T-cell (primary cell): ENCODE measurements at regions not wholly inside any gene's neighbourhood (a gene's known extent, or its start where the extent isn't known, plus 50 kb on each side); places are given as distances from the start of the nearest gene placed in this dataset.
"Not testable (repeated sequence)": the region's sequence is repeated elsewhere in the genome, so short reads cannot be mapped to it uniquely, and the experiment has no call there.

Source experiments
- ATAC-seq, 4 experiments: fragments of 200-7000 bp in 3 of 4; fragments of 150-1000 bp in 1 of 4; cut with Tn5 transposase; replicated peaks in 1 of 4; 1 replicate in 3 of 4; 2 replicates in 1 of 4; pipeline ENCODE4 v1.10.0; 2021; ENCODE audit warnings: moderate library complexity in 3 of 4, mild to moderate bottlenecking in 2 of 4, moderate number of reproducible peaks in 1 of 4
- CTCF ChIA-PET, 2 donors: fragments of 300-600 bp; sonication (Branson Sonifier 250); formaldehyde crosslinking; loops; one replicate each; lab custom pipeline; 2022; ENCODE audit warnings: antibody characterized with exemption in 2 of 2; lab: Charles Lee
- POLR2A ChIA-PET, 2 donors: fragments of 300-600 bp; sonication (Branson Sonifier 250); formaldehyde crosslinking; loops; one replicate each; lab custom pipeline; 2022; ENCODE audit warnings: antibody characterized with exemption in 2 of 2; lab: Charles Lee
- DNase-seq, 35 experiments: peaks; one replicate each; pipeline versions ENCODE4 v3.0.0 to v3.0.0-alpha.2; 2013 to 2023
- H3K27ac ChIP-seq: one replicate; pipeline ENCODE4 v1.5.1; 2013; ENCODE audit warnings: low read length
- H3K27me3 ChIP-seq, 2 experiments: replicated peaks in 1 of 2; 1 replicate in 1 of 2; 2 replicates in 1 of 2; pipeline versions ENCODE4 v1.6.1 to v1.7.0; 2013; ENCODE audit warnings: low read length in 1 of 2, mixed read lengths in 1 of 2; ENCODE audit not compliant: control insufficient read depth in 2 of 2, insufficient read depth in 2 of 2; ENCODE audit errors: extremely low read depth in 1 of 2
- H3K36me3 ChIP-seq, 2 donors: 1 replicate in 1 of 2; 2 replicates in 1 of 2; pipeline versions ENCODE4 v1.6.1 to v1.7.0; 2013; ENCODE audit warnings: low read length in 1 of 2; ENCODE audit not compliant: control insufficient read depth in 2 of 2, insufficient read depth in 1 of 2; ENCODE audit errors: extremely low read depth in 1 of 2
- H3K4me1 ChIP-seq, 2 experiments: 1 replicate in 1 of 2; 2 replicates in 1 of 2; pipeline versions ENCODE4 v1.6.1 to v1.7.0; 2013; ENCODE audit warnings: low read length in 2 of 2, mixed read lengths in 1 of 2; ENCODE audit not compliant: insufficient read depth in 2 of 2, control insufficient read depth in 1 of 2; ENCODE audit errors: extremely low read depth in 1 of 2
- H3K4me3 ChIP-seq, 2 donors: 1 replicate in 1 of 2; 2 replicates in 1 of 2; pipeline versions ENCODE4 v1.5.1 to v1.7.0; 2013; ENCODE audit warnings: mild to moderate bottlenecking in 2 of 2, low read length in 1 of 2, moderate library complexity in 1 of 2; ENCODE audit not compliant: control insufficient read depth in 1 of 2; ENCODE audit errors: extremely low read depth in 1 of 2
- H3K9me3 ChIP-seq: 2 replicates; pipeline ENCODE4 v1.7.0; 2013
- H3K27ac Mint-ChIP-seq, 2 donors: one replicate each; pipeline ENCODE4 v1.8.0; 2020 to 2021; ENCODE audit warnings: mild to moderate bottlenecking in 2 of 2, mixed read lengths in 2 of 2
- H3K27me3 Mint-ChIP-seq, 2 donors: one replicate each; pipeline ENCODE4 v1.8.0; 2021 to 2022; ENCODE audit warnings: mixed read lengths in 2 of 2
- H3K36me3 Mint-ChIP-seq: one replicate; pipeline ENCODE4 v1.8.0; 2021; ENCODE audit warnings: mixed read lengths
- H3K4me1 Mint-ChIP-seq, 3 donors: one replicate each; pipeline ENCODE4 v1.8.0; 2020 to 2022; ENCODE audit warnings: mixed read lengths in 3 of 3, mild to moderate bottlenecking in 1 of 3
- H3K4me3 Mint-ChIP-seq, 3 donors: one replicate each; pipeline ENCODE4 v1.8.0; 2020 to 2022; ENCODE audit warnings: mild to moderate bottlenecking in 3 of 3, mixed read lengths in 3 of 3, moderate library complexity in 3 of 3
- H3K9me3 Mint-ChIP-seq, 3 donors: one replicate each; pipeline ENCODE4 v1.8.0; 2020 to 2022; ENCODE audit warnings: mixed read lengths in 3 of 3
- WGBS: methylation state at CpG from one replicate; pipeline ENCODE4 v1.1.5; 2013; ENCODE audit warnings: missing lambda C conversion rate; ENCODE audit not compliant: insufficient coverage; 5-methylcytosine and 5-hydroxymethylcytosine counted together

- not testable (repeated sequence) for ATAC-seq, H3K4me1 Mint-ChIP-seq, H3K27me3 Mint-ChIP-seq
Observed at GRCh38 chr10:55162321-55162720, 361.3 kb upstream of the PCDH15 start.

GRCh38 chr10:55160655-55161283 is 359.7 kb upstream of the PCDH15 start:
- ATAC-seq, result no peak

More at GRCh38 chr10:55162321-55162720, 361.3 kb upstream of the PCDH15 start:
- POLR2A ChIA-PET, H3K4me3 ChIP-seq, H3K4me1 ChIP-seq, H3K27me3 ChIP-seq, H3K27ac Mint-ChIP-seq, H3K27ac ChIP-seq, H3K9me3 ChIP-seq, H3K36me3 ChIP-seq, CTCF ChIA-PET, H3K36me3 Mint-ChIP-seq, H3K4me3 Mint-ChIP-seq, DNase-seq: not testable (repeated sequence)
- WGBS, result no CpG with 5 or more reads among the region's 2 CpGs
- peaks cover 7 to 11% (median 11%) of the 10 kb centered on the region in 3 donors for H3K9me3 Mint-ChIP-seq

GRCh38 chr10:55158633-55159032 is 357.6 kb upstream of the PCDH15 start:
- no peaks in the 10 kb centered on the region for H3K36me3 Mint-ChIP-seq
- no peaks in the 10 kb centered on the region for H3K27me3 ChIP-seq
- no peaks in the 10 kb centered on the region for H3K4me1 ChIP-seq
- POLR2A ChIA-PET, result no interaction called here
- no peaks in the 10 kb centered on the region for H3K27me3 Mint-ChIP-seq
- no peaks in the 10 kb centered on the region for H3K4me1 Mint-ChIP-seq
- peaks cover 2 to 15% (median 7%) of the 10 kb centered on the region in 3 donors for H3K9me3 Mint-ChIP-seq
- no peak overlapping the region for H3K4me3 Mint-ChIP-seq
- WGBS, result no CpG with 5 or more reads among the region's 1 CpG
- H3K27ac Mint-ChIP-seq, result no peak overlapping the region
- H3K27ac ChIP-seq, result no peak overlapping the region
- CTCF ChIA-PET, result no interaction called here
- H3K9me3 ChIP-seq, result no peaks in the 10 kb centered on the region
- ATAC-seq (no peak), DNase-seq (no peak)
- no peak overlapping the region for H3K4me3 ChIP-seq
- no peaks in the 10 kb centered on the region for H3K36me3 ChIP-seq

More at GRCh38 chr10:55160655-55161283, 359.7 kb upstream of the PCDH15 start:
- H3K4me3 ChIP-seq, result no peak overlapping the region
- no peak for DNase-seq
- Mint-ChIP-seq H3K9me3 (peaks cover 2 to 11% (median 7%) of the 10 kb centered on the region in 3 donors), H3K4me1 (no peaks in the 10 kb centered on the region), H3K27me3 (no peaks in the 10 kb centered on the region), H3K36me3 (no peaks in the 10 kb centered on the region), H3K4me3 (no peak overlapping the region), H3K27ac (no peak overlapping the region)
- H3K36me3 ChIP-seq, result no peaks in the 10 kb centered on the region
- no peaks in the 10 kb centered on the region for H3K27me3 ChIP-seq
- WGBS, result 83% methylated on average over 3 of the region's 5 CpGs
- H3K27ac ChIP-seq, result no peak overlapping the region
- POLR2A ChIA-PET, result no interaction called here
- H3K9me3 ChIP-seq, result no peaks in the 10 kb centered on the region
- CTCF ChIA-PET, result no interaction called here
- H3K4me1 ChIP-seq, result no peaks in the 10 kb centered on the region

- ChIA-PET CTCF (no interaction called here), POLR2A (no interaction called here)
- no peak overlapping the region for H3K4me3 ChIP-seq
- H3K27me3 ChIP-seq, result no peaks in the 10 kb centered on the region
- H3K4me3 Mint-ChIP-seq, result no peak overlapping the region
- H3K27ac ChIP-seq, result no peak overlapping the region
- no CpG with 5 or more reads among the region's 5 CpGs for WGBS
- no peak for ATAC-seq
- H3K4me1 ChIP-seq, result no peaks in the 10 kb centered on the region
- no peak for DNase-seq
- H3K36me3 Mint-ChIP-seq, result no peaks in the 10 kb centered on the region
- no peaks in the 10 kb centered on the region for H3K4me1 Mint-ChIP-seq
- no peak overlapping the region for H3K27ac Mint-ChIP-seq
- H3K9me3 ChIP-seq, result no peaks in the 10 kb centered on the region
- no peaks in the 10 kb centered on the region for H3K36me3 ChIP-seq
- H3K27me3 Mint-ChIP-seq, result no peaks in the 10 kb centered on the region
- H3K9me3 Mint-ChIP-seq, result peaks cover 0 to 8% (median 1%) of the 10 kb centered on the region in 3 donors
Observed at GRCh38 chr10:55146032-55146431, 345.0 kb upstream of the PCDH15 start.

GRCh38 chr10:55144001-55144400 is 343.0 kb upstream of the PCDH15 start:
- no peak for ATAC-seq
- H3K4me1 ChIP-seq, result no peaks in the 10 kb centered on the region
- H3K27me3 ChIP-seq, result no peaks in the 10 kb centered on the region
- no peak overlapping the region for H3K27ac ChIP-seq
- Mint-ChIP-seq H3K27me3 (no peaks in the 10 kb centered on the region), H3K27ac (no peak overlapping the region), H3K36me3 (no peaks in the 10 kb centered on the region), H3K4me1 (no peaks in the 10 kb centered on the region), H3K4me3 (no peak overlapping the region), H3K9me3 (peaks cover 0 to 8% (median 7%) of the 10 kb centered on the region in 3 donors)
- H3K4me3 ChIP-seq, result no peak overlapping the region
- CTCF ChIA-PET, result no interaction called here
- no peaks in the 10 kb centered on the region for H3K9me3 ChIP-seq
- no peaks in the 10 kb centered on the region for H3K36me3 ChIP-seq
- POLR2A ChIA-PET, result no interaction called here
- DNase-seq, result no peak
- WGBS, result no CpG with 5 or more reads among the region's 2 CpGs

- ChIA-PET CTCF (no interaction called here), POLR2A (no interaction called here)
- no peaks in the 10 kb centered on the region for H3K27me3 Mint-ChIP-seq
- H3K36me3 Mint-ChIP-seq, result no peaks in the 10 kb centered on the region
- H3K27ac Mint-ChIP-seq, result no peak overlapping the region
- no peaks in the 10 kb centered on the region for H3K9me3 ChIP-seq
- DNase-seq (no peak), ATAC-seq (no peak)
- H3K36me3 ChIP-seq, result no peaks in the 10 kb centered on the region
- H3K4me3 ChIP-seq, result no peak overlapping the region
- H3K4me1 ChIP-seq, result no peaks in the 10 kb centered on the region
- H3K27me3 ChIP-seq, result no peaks in the 10 kb centered on the region
- H3K9me3 Mint-ChIP-seq, result peaks cover 0 to 8% (median 7%) of the 10 kb centered on the region in 3 donors
- no peak overlapping the region for H3K4me3 Mint-ChIP-seq
- H3K4me1 Mint-ChIP-seq, result no peaks in the 10 kb centered on the region
- H3K27ac ChIP-seq, result no peak overlapping the region
Observed at GRCh38 chr10:55141892-55142291, 340.9 kb upstream of the PCDH15 start.

GRCh38 chr10:55137063-55137462 is 336.0 kb upstream of the PCDH15 start:
- ATAC-seq (no peak), DNase-seq (no peak)
- Mint-ChIP-seq H3K4me3 (no peak overlapping the region), H3K4me1 (no peaks in the 10 kb centered on the region), H3K27me3 (no peaks in the 10 kb centered on the region), H3K27ac (no peak overlapping the region), H3K9me3 (peaks cover 8 to 22% (median 13%) of the 10 kb centered on the region in 3 donors), H3K36me3 (no peaks in the 10 kb centered on the region)
- H3K9me3 ChIP-seq, result no peaks in the 10 kb centered on the region
- H3K27me3 ChIP-seq, result no peaks in the 10 kb centered on the region
- H3K36me3 ChIP-seq, result no peaks in the 10 kb centered on the region
- WGBS, result no CpG with 5 or more reads among the region's 2 CpGs
- H3K27ac ChIP-seq, result no peak overlapping the region
- no peaks in the 10 kb centered on the region for H3K4me1 ChIP-seq
- no peak overlapping the region for H3K4me3 ChIP-seq
- CTCF ChIA-PET, result no interaction called here
- POLR2A ChIA-PET, result no interaction called here
